ENCODE measurements at regions not wholly inside any gene's neighbourhood (a gene's known extent, or its start where the extent isn't known, plus 50 kb on each side); places are given as distances from the start of the nearest gene placed in this dataset.
"Not testable (repeated sequence)": the region's sequence is repeated elsewhere in the genome, so short reads cannot be mapped to it uniquely, and the experiment has no call there.

- DNase-seq (ENCODE audit: low spot score) = no peak
Measured at GRCh38 chr10:123221418-123221817, 67.2 kb downstream of the BUB3 start.

GRCh38 chr10:123222832-123223231 lies 68.6 kb downstream of the BUB3 start:
- no peak for DNase-seq (ENCODE audit: low spot score)

- DNase-seq (ENCODE audit: low spot score) = no peak
Measured at GRCh38 chr10:123227706-123228105, 73.5 kb downstream of the BUB3 start.

- DNase-seq (ENCODE audit: low spot score) = no peak
Measured at GRCh38 chr10:123229927-123230630, 75.9 kb downstream of the BUB3 start.

GRCh38 chr10:123232879-123233278 lies 78.7 kb downstream of the BUB3 start:
- DNase-seq (ENCODE audit: low spot score) = not testable (repeated sequence)

DNA sequence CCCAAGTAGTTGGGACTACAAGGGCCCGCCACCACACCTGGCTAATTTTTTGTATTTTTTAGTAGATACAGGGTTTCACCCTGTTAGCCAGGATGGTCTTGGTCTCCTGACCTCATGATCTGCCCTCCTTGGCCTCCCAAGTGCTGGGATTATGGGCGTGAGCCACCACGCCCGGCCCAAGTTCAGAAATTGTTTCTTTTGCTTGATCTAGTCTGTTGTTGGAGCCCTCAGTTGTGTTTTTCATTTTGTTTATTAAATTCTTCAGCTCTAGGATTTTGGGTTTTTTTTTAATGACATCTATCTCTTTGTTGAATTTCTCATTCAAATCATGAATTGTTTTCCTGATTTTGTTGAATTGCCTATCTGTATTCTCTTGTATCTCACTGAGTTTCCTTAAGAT lies 80.8 kb downstream of the BUB3 start:
- DNase-seq (ENCODE audit: low spot score) = not testable (repeated sequence)

DNA sequence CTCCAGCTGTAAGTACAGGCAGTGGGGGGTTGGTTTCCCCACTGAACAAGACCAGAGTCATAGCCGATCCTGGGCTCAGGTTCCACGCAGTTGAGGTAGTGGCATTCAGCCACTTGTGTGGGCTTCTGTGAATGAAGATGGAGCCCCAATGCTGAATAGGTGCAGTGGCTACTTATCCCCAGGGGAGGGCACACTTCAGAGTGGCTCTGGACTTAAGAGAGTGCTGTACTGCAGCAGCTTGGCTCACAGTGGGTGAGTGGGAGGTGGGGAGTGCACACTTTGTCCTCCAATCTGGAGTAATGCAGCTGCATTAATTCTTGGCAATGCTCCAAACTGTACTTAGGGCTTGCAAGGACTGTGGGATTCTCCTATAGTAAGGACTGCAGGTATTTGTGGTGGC lies 81.9 kb downstream of the BUB3 start:
- DNase-seq (ENCODE audit: low spot score) = no peak

GRCh38 chr10:123240250-123240649 lies 86.0 kb downstream of the BUB3 start:
- DNase-seq (ENCODE audit: low spot score) = no peak

DNA sequence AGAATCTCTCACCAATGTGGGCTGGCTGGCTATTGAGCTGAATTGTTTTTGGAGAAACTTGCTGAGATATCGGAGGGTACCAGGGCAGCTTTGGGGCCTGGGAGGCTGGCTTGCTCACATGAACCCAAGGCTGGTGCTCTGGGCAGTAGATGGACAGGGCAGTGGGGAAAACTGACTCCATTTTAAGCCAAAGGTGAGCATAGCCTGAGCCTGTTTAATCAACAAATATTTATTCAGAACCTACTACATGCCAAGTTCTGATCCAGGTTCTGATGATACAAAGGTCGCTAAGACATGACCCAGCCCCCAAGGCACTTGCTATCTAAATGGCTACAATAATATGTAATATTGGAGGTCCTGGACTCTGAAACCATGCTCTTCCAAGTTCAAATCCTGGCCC lies 86.6 kb downstream of the BUB3 start:
- no peak for DNase-seq (ENCODE audit: low spot score)

DNA sequence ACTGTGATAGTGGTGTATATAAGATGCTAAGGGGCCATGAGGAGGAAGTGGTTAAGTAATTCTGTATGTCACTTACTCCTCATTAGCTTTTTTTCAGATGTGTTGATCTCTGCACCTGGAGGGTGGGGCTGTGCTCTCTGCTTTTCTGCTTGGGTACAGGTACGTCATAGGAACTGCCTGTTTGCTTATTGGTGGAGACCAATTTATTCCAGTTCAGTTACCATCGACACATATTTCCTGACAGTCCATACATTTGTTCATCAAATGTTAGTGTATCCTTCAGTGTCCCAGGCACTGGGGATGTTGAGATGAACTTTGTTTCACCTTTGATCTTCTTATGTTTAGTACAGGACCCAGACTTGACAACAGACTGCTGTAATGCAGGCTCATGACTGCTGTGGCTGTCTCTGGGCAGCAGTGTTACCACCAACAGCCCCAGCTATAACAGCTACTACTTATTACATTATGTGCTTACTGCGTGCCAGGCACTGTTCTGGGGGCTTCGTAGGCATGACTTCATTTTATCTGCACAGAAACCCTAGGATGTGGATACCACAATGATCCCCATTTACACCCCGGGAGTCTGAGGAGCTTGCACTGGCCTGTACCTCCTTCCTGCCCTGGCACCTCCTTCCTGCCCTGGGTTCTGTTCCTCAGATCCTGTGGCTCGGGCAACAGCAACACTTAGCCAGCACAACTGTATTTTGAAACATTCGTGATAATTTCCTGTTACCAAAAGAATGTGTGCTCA lies 87.4 kb downstream of the BUB3 start:
- no peak for DNase-seq (ENCODE audit: low spot score)

DNA sequence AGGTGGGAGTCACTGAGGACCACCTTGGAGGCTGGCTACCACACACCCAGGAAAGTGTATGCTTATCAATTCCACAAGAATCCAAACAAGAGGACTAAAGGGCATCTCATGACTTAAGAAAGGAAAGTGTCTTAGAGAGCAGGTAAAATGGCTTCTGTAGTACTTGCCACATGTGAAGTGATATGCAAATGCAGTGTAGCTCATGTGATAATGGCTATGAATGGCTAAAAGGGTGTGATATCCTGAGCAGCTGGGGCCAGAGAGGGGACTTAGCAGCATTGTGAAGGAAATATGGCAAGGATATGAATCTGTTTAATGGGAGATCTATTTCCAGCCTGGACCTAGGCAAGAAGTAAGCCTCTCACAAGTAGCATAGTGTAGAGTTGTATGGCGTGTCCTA lies 90.5 kb downstream of the BUB3 start:
- no peak for DNase-seq (ENCODE audit: low spot score)

- DNase-seq (ENCODE audit: low spot score) = no peak
Measured at GRCh38 chr10:123245264-123245663, 91.1 kb downstream of the BUB3 start.

DNA sequence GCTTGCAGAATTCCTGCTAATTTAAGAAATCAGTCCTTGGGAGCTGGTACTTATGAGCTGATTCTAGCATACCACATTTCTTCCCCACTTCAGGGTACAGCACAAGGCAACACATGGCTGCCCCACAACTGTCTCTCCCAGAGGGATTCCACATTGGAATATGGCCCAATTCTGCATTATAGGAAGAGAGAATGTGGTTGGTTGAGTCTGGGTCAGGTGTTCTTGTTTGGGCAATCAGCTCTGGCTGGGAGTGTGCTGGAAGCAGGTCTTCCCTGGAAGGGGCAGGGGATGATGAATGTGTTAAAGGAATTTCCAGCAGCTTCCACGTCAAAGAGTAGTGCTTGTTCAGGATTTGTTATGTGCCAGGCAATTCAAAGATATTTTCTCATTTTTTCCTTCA lies 95.7 kb downstream of the BUB3 start:
- no peak for DNase-seq (ENCODE audit: low spot score)

DNA sequence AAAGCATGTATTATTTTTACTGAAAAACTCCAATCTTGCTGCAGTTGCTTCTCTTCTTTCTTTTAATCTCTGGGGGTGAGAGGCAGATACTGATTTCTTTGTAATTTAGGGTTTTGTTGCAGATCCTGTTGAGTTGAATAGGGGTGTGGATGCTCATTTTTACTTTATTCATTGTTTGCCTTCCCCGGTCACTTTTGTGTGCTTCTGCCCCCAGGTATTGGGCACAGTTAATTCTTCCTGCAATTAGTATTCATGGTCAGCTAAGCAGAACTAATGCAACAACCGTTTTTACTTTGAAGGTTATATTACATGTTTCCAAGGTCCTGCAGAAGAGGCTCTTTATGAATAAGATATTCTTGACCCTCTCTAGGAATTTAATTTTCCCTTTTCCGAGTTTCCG lies 96.4 kb downstream of the BUB3 start:
- DNase-seq (ENCODE audit: low spot score) = no peak

DNA sequence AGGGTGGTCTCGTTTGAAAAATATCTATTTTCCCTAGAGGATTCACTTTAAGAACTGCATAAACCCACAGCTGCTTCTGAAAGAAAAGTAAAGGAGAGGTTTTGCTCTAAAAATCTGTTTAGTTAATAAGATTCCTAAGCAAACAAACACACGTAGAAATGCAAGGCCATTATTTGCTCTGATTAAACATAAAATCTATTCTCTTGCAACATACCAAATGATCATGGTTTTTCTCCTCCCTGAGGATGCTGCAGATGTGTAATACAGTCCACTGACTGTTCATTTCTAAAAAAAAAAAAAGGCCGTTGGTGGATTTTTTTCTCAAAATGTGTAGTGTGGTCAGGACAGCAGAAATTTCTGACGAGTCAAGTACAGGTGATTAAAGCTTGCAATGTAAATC lies 98.6 kb downstream of the BUB3 start:
- no peak for DNase-seq (ENCODE audit: low spot score)

- not testable (repeated sequence) for DNase-seq (ENCODE audit: low spot score)
Measured at GRCh38 chr10:123254343-123254742, 100.1 kb downstream of the BUB3 start.

- no peak for DNase-seq (ENCODE audit: low spot score)
Measured at GRCh38 chr10:123257904-123258456, 103.8 kb downstream of the BUB3 start.

DNA sequence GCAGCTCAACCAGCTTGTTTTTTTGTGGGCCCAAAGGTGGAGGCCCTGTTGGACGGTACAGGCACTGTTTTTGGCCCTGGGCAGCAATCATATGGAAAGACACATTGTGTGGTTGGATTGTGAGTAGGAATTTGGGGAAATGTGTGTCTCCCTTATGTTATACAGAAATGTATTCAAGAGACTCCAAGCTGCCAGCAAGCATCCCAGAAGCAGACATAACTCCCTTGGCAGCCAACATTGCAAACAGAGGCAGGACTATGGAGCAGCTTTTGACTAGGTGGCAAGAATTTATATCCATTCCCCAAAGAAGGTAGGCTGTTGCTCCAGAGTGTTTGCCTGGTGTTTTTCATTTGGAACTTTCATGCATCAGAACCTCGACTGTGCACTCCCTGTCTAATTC lies 104.9 kb downstream of the BUB3 start:
- DNase-seq (ENCODE audit: low spot score) = no peak

GRCh38 chr10:123259791-123260190 lies 105.6 kb downstream of the BUB3 start:
- DNase-seq (ENCODE audit: low spot score) = no peak

GRCh38 chr10:123262456-123262855 lies 108.3 kb downstream of the BUB3 start:
- DNase-seq (ENCODE audit: low spot score) = no peak

- no peak for DNase-seq (ENCODE audit: low spot score)
Measured at GRCh38 chr10:123266971-123267370, 112.8 kb downstream of the BUB3 start.

DNA sequence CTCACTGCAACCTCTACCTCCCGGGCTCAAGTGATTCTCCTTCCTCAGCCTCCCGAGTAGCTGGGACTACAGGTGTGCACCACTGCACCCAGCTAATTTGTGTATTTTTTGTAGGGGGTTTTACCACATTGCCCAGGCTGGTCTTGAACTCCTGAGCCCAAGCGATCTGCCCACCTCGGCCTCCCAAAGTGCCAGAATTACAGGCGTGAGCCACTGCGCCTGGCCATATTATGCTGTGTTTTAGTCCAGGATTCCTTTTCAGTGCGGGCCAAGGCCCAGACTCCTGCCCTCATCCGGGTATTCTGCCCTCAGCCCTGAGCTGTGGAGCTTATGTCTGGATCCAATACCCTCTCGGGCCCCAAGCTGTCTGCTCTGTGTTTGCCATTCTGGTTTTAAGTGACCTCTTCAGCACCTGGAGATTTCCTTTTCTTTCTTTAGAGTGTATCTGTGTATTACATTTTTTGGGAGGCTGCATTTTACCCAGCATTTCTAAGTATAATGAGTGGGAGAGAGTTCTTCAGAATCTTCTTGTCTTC lies 114.9 kb downstream of the BUB3 start:
- no peak for DNase-seq (ENCODE audit: low spot score)

DNA sequence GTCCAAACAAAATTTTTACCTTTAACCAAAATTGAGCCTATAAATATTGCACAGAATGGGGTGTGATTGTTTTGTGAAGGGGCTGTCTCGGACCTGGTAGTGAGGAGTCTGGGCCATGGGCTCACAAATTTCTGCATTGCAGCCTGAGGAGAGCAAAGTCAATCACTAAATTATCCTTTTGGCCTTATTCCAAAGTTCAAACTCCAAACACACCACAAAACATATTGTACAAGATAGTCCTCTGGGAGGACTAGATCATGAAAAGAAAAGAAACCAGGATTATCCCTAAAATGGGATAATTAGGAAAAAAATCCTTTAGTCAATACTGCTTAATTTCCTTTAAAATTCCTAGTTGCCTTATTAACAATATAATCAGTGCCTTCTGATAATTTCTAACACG lies 115.5 kb downstream of the BUB3 start:
- DNase-seq (ENCODE audit: low spot score) = no peak
